Retina (tissue), 1 donor: ENCODE measurements at regions not wholly inside any gene's neighbourhood (a gene's known extent, or its start where the extent isn't known, plus 50 kb on each side); places are given as distances from the start of the nearest gene placed in this dataset.
"Not testable (repeated sequence)": the region's sequence is repeated elsewhere in the genome, so short reads cannot be mapped to it uniquely, and the experiment has no call there.

Experiments
- DNase-seq: peaks from one replicate; pipeline ENCODE4 v3.0.0-alpha.2; 2016

GRCh38 chr1:213598263-213598662 lies 389.5 kb upstream of the PROX1 start:
- no peak for DNase-seq

- no peak for DNase-seq
Measured at GRCh38 chr1:213600879-213601278, 386.9 kb upstream of the PROX1 start.

- not testable (repeated sequence) for DNase-seq
Measured at GRCh38 chr1:213601705-213602104, 386.1 kb upstream of the PROX1 start.

- DNase-seq, result no peak
Measured at GRCh38 chr1:213602796-213603486, 384.8 kb upstream of the PROX1 start.

GRCh38 chr1:213604477-213604876 lies 383.3 kb upstream of the PROX1 start:
- no peak for DNase-seq

GRCh38 chr1:213605732-213606131 lies 382.0 kb upstream of the PROX1 start:
- DNase-seq, result no peak

- no peak for DNase-seq
Measured at GRCh38 chr1:213606252-213606820, 381.4 kb upstream of the PROX1 start.

- DNase-seq, result no peak
Measured at GRCh38 chr1:213613549-213613948, 374.2 kb upstream of the PROX1 start.

GRCh38 chr1:213615226-213615916 lies 372.4 kb upstream of the PROX1 start:
- no peak for DNase-seq

- DNase-seq, result no peak
Measured at GRCh38 chr1:213617133-213617532, 370.6 kb upstream of the PROX1 start.

GRCh38 chr1:213618094-213618493 lies 369.7 kb upstream of the PROX1 start:
- no peak for DNase-seq

GRCh38 chr1:213619026-213619425 lies 368.7 kb upstream of the PROX1 start:
- DNase-seq, result no peak

GRCh38 chr1:213621077-213621476 lies 366.7 kb upstream of the PROX1 start:
- peak; percentile 1 for DNase-seq

GRCh38 chr1:213622365-213623063 lies 365.3 kb upstream of the PROX1 start:
- peak; percentile 40 for DNase-seq

GRCh38 chr1:213623064-213623581 lies 364.6 kb upstream of the PROX1 start:
- DNase-seq, result peak; percentile 0

GRCh38 chr1:213623862-213624261 lies 363.9 kb upstream of the PROX1 start:
- DNase-seq, result peak; percentile 0

GRCh38 chr1:213636778-213637177 lies 351.0 kb upstream of the PROX1 start:
- not testable (repeated sequence) for DNase-seq

GRCh38 chr1:213641312-213641711 lies 346.5 kb upstream of the PROX1 start:
- DNase-seq, result no peak

GRCh38 chr1:213643360-213643759 lies 344.4 kb upstream of the PROX1 start:
- no peak for DNase-seq

GRCh38 chr1:213647864-213648650 lies 339.7 kb upstream of the PROX1 start:
- DNase-seq, result no peak

GRCh38 chr1:213649373-213649772 lies 338.4 kb upstream of the PROX1 start:
- DNase-seq, result no peak

- DNase-seq, result no peak
Measured at GRCh38 chr1:213650603-213651002, 337.2 kb upstream of the PROX1 start.

- no peak for DNase-seq
Measured at GRCh38 chr1:213651077-213651476, 336.7 kb upstream of the PROX1 start.
